Endothelial cell of umbilical vein (primary cell): ENCODE measurements at regions not wholly inside any gene's neighbourhood (a gene's known extent, or its start where the extent isn't known, plus 50 kb on each side); places are given as distances from the start of the nearest gene placed in this dataset.

ENCODE experiments used
- BruUV-seq: library from RNA; stranded (reverse); fragments of 400-500 nt; replicated peaks from 2 replicates; lab custom pipeline; 2021; lab: Mats Ljungman, UMichigan
- CTCF ChIA-PET: fragments of 300-600, 350-600 bp; sonication (Branson Sonifier 250); formaldehyde crosslinking; loops from one replicate; lab custom pipeline; 2021; ENCODE audit warnings: antibody characterized with exemption, inconsistent platforms; lab: Charles Lee
- POLR2A ChIA-PET: fragments of 300-600, 350-600 bp; sonication (Branson Sonifier 250); formaldehyde crosslinking; loops from one replicate; lab custom pipeline; 2021; ENCODE audit warnings: antibody characterized with exemption, inconsistent platforms; lab: Charles Lee
- DNase-seq: peaks from one replicate; pipeline ENCODE4 v3.0.0-alpha.2; 2011; ENCODE audit warnings: low read depth, low spot score
- FAIRE-seq: peaks from 2 replicates; lab custom pipeline; 2011; peaks lifted over from hg19 to GRCh38; lab: Jason Lieb, UNC
- H2AFZ ChIP-seq: 2 replicates; pipeline ENCODE4 v1.6.0; 2012; ENCODE audit warnings: low read depth, low read length, control low read depth, inconsistent platforms
- H3K27ac ChIP-seq: 2 replicates; pipeline ENCODE4 v1.5.1; 2011; ENCODE audit warnings: low read depth, mild to moderate bottlenecking, control low read depth, low read length, moderate library complexity; ENCODE audit not compliant: insufficient read depth
- H3K27me3 ChIP-seq, 2 experiments: 2 replicates each; pipeline versions ENCODE4 v1.6.0 to v1.6.1; 2011; ENCODE audit warnings: low read length in 2 of 2, mixed read lengths in 1 of 2; ENCODE audit not compliant: control insufficient read depth in 2 of 2, insufficient read depth in 2 of 2
- H3K36me3 ChIP-seq, 2 experiments: 2 replicates in 1 of 2; 3 replicates in 1 of 2; pipeline ENCODE4 v1.5.1; 2011; ENCODE audit warnings: low read length in 2 of 2, mild to moderate bottlenecking in 1 of 2, moderate library complexity in 1 of 2; ENCODE audit not compliant: control insufficient read depth in 2 of 2, insufficient read depth in 2 of 2; ENCODE audit errors: extremely low read depth in 1 of 2
- H3K4me1 ChIP-seq: 3 replicates; pipeline ENCODE4 v1.5.1; 2011; ENCODE audit warnings: mild to moderate bottlenecking, low read length; ENCODE audit not compliant: control insufficient read depth, insufficient read depth; ENCODE audit errors: extremely low read depth
- H3K4me2 ChIP-seq: 2 replicates; pipeline ENCODE4 v1.6.1; 2011; ENCODE audit warnings: low read length, control low read depth, mixed read lengths; ENCODE audit not compliant: insufficient read depth
- H3K4me3 ChIP-seq, 3 experiments: fragments of 200-600 bp in 1 of 3; sonication (generic), shearing (Covaris generic) in 1 of 3; replicated peaks in 1 of 3; 2 replicates each; pipeline ENCODE4 v1.5.1; 2011 to 2016; ENCODE audit warnings: control low read depth in 3 of 3, low read length in 3 of 3, mild to moderate bottlenecking in 2 of 3, inconsistent platforms in 1 of 3, low read depth in 1 of 3, moderate library complexity in 1 of 3; ENCODE audit not compliant: insufficient read depth in 1 of 3
- H3K79me2 ChIP-seq: 2 replicates; pipeline ENCODE4 v1.6.0; 2012; ENCODE audit warnings: low read length, inconsistent platforms; ENCODE audit not compliant: control insufficient read depth, insufficient read depth
- H3K9ac ChIP-seq: replicated peaks from 2 replicates; pipeline ENCODE3; 2011; ENCODE audit warnings: low read length, control low read depth; ENCODE audit not compliant: insufficient read depth; ENCODE audit errors: extremely low read depth
- H3K9me1 ChIP-seq: replicated peaks from 3 replicates; pipeline ENCODE4 v1.6.0; 2011; ENCODE audit warnings: mild to moderate bottlenecking, low read length; ENCODE audit not compliant: control insufficient read depth, insufficient read depth; ENCODE audit errors: extremely low read depth
- H3K9me3 ChIP-seq: replicated peaks from 2 replicates; pipeline ENCODE4 v1.5.1; 2012; ENCODE audit warnings: low read length, inconsistent platforms; ENCODE audit not compliant: control insufficient read depth, insufficient read depth
- H4K20me1 ChIP-seq: replicated peaks from 2 replicates; pipeline ENCODE3; 2011; ENCODE audit warnings: mild to moderate bottlenecking, low read length; ENCODE audit not compliant: control insufficient read depth, insufficient read depth; ENCODE audit errors: extremely low read depth
- EZH2 ChIP-seq: IDR thresholded peaks from 2 replicates; pipeline ENCODE4 v1.6.1; 2012; ENCODE audit warnings: borderline replicate concordance, low read depth, mild to moderate bottlenecking, moderate library complexity, low read length, inconsistent platforms; ENCODE audit not compliant: severe bottlenecking
- FOS ChIP-seq: IDR thresholded peaks from 2 replicates; pipeline ENCODE4 v1.6.1; 2011; ENCODE audit warnings: mild to moderate bottlenecking, low read length, moderate library complexity, borderline replicate concordance; ENCODE audit not compliant: insufficient read depth
- GATA2 ChIP-seq: IDR thresholded peaks from 2 replicates; pipeline ENCODE4 v1.7.0; 2011; ENCODE audit warnings: low read depth, mild to moderate bottlenecking, moderate library complexity, mixed read lengths, low read length; ENCODE audit not compliant: insufficient read length, insufficient read depth
- JUN ChIP-seq: IDR thresholded peaks from 2 replicates; pipeline ENCODE4 v1.6.1; 2011; ENCODE audit warnings: borderline replicate concordance, low read depth; ENCODE audit not compliant: insufficient read length, insufficient read depth
- MAX ChIP-seq: IDR thresholded peaks from 2 replicates; pipeline ENCODE4 v1.6.1; 2011; ENCODE audit not compliant: insufficient read depth, insufficient read length
- MYC ChIP-seq: IDR thresholded peaks from one replicate; pipeline ENCODE4 v1.6.1; 2011; ENCODE audit warnings: mild to moderate bottlenecking, low read depth, low read length
- POLR2A ChIP-seq: IDR thresholded peaks from 2 replicates; pipeline ENCODE4 v1.6.1; 2012; ENCODE audit warnings: low read depth, mild to moderate bottlenecking, control low read depth, low read length
- POLR2AphosphoS5 ChIP-seq: IDR thresholded peaks from 2 replicates; pipeline ENCODE4 v1.6.1; 2012; ENCODE audit warnings: low read depth, mild to moderate bottlenecking, control low read depth, low read length, moderate library complexity; ENCODE audit not compliant: insufficient read depth
- dilution Hi-C: fragments of 300-500 bp; cut with MboI; formaldehyde crosslinking; loops from one replicate; pipeline ENCODE4 v1.15.0; 2019; ENCODE audit warnings: low sequenced_read_pairs; ENCODE audit not compliant: extremely low pct_ligation_motif_present
- intact Hi-C: fragments of 100-400 bp; cut with micrococcal nuclease; formaldehyde crosslinking; loops from one replicate; pipeline ENCODE4 v1.10.0; 2022
- TF ChIP-seq, protein P1 (sequence below), 2 donors: IDR thresholded peaks; 1 replicate in 1 of 2; 2 replicates in 1 of 2; pipeline ENCODE4 v1.5.1; 2011; ENCODE audit warnings: low read length in 2 of 2, mild to moderate bottlenecking in 2 of 2, moderate library complexity in 2 of 2, control low read depth in 1 of 2, inconsistent platforms in 1 of 2, low read depth in 1 of 2; ENCODE audit not compliant: insufficient read depth in 1 of 2; ENCODE audit errors: extremely low read depth in 1 of 2

GRCh38 chr16:59424714-59425273 lies 690.7 kb upstream of the GOT2 start:
- no peak for DNase-seq
- no peaks in the 10 kb centered on the region for H3K79me2 ChIP-seq
- no peaks in the 10 kb centered on the region for H3K9me3 ChIP-seq
- FAIRE-seq = no peak
- H3K4me3 ChIP-seq = no peak overlapping the region
- H3K4me1 ChIP-seq = no peaks in the 10 kb centered on the region
- intact Hi-C loops (no loop called here), dilution Hi-C loops (no loop called here)
- no peaks in the 10 kb centered on the region for H3K27me3 ChIP-seq
- POLR2A ChIA-PET = no interaction called here
- no peak for TF ChIP-seq POLR2AphosphoS5
- no peak for TF ChIP-seq JUN
- no peak for TF ChIP-seq GATA2
- TF ChIP-seq MYC = no peak
- TF ChIP-seq MAX = no peak
- TF ChIP-seq, protein P1, sequence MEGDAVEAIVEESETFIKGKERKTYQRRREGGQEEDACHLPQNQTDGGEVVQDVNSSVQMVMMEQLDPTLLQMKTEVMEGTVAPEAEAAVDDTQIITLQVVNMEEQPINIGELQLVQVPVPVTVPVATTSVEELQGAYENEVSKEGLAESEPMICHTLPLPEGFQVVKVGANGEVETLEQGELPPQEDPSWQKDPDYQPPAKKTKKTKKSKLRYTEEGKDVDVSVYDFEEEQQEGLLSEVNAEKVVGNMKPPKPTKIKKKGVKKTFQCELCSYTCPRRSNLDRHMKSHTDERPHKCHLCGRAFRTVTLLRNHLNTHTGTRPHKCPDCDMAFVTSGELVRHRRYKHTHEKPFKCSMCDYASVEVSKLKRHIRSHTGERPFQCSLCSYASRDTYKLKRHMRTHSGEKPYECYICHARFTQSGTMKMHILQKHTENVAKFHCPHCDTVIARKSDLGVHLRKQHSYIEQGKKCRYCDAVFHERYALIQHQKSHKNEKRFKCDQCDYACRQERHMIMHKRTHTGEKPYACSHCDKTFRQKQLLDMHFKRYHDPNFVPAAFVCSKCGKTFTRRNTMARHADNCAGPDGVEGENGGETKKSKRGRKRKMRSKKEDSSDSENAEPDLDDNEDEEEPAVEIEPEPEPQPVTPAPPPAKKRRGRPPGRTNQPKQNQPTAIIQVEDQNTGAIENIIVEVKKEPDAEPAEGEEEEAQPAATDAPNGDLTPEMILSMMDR (IDR thresholded peaks at IDR 0.05; ENCODE audit: extremely low read depth in 1 of 2, insufficient read depth in 1 of 2, low read depth in 1 of 2, low read length in 2 of 2) = no peak
- no peak for TF ChIP-seq FOS
- no peak for TF ChIP-seq POLR2A
- no peak for TF ChIP-seq EZH2
- no peak overlapping the region for H3K4me2 ChIP-seq
- no peak overlapping the region for H3K27ac ChIP-seq
- no peaks in the 10 kb centered on the region for H3K36me3 ChIP-seq
- no peaks in the 10 kb centered on the region for H4K20me1 ChIP-seq
- no peak overlapping the region for H3K9ac ChIP-seq
- H2AFZ ChIP-seq = no peak overlapping the region
- no TSS peak for BruUV-seq
- CTCF ChIA-PET = no interaction called here
- H3K9me1 ChIP-seq = no peaks in the 10 kb centered on the region
